ENCODE measurements at regions not wholly inside any gene's neighbourhood (a gene's known extent, or its start where the extent isn't known, plus 50 kb on each side); places are given as distances from the start of the nearest gene placed in this dataset.

DNA sequence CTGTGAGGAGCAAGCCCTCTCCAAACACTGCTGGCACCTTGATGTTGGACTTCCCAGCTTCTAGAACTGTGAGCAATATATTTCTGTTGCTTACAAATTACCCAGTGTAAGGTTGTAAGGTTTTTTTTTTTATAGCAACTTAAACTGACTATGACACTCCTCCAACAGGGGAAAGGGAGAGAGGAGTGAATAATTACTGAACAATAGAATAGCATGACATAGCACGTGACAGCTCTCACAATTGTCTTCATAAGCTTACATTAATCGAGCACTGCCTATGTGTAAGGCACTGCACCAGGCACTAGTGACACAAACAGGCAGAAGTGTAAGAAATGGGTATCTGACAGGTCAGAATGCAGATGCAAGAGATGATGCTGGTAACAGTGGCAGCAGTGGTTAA, 136.9 kb downstream of the FAT3 start:
- CTCF ChIA-PET, result interaction anchor here (1.0 to 1.4 kb wide), 2 partner anchors 15 to 20 kb away, joined by 3 to 5 read pairs; no protein-coding TSS in a partner anchor
- no peak for DNase-seq (ENCODE audit: extremely low spot score)
- POLR2A ChIA-PET, result no interaction called here
- TF ChIP-seq, protein P1, sequence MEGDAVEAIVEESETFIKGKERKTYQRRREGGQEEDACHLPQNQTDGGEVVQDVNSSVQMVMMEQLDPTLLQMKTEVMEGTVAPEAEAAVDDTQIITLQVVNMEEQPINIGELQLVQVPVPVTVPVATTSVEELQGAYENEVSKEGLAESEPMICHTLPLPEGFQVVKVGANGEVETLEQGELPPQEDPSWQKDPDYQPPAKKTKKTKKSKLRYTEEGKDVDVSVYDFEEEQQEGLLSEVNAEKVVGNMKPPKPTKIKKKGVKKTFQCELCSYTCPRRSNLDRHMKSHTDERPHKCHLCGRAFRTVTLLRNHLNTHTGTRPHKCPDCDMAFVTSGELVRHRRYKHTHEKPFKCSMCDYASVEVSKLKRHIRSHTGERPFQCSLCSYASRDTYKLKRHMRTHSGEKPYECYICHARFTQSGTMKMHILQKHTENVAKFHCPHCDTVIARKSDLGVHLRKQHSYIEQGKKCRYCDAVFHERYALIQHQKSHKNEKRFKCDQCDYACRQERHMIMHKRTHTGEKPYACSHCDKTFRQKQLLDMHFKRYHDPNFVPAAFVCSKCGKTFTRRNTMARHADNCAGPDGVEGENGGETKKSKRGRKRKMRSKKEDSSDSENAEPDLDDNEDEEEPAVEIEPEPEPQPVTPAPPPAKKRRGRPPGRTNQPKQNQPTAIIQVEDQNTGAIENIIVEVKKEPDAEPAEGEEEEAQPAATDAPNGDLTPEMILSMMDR (IDR thresholded peaks at IDR 0.05; ENCODE audit: control extremely low read depth, extremely low read depth, low read depth, missing control alignments), result no peak

DNA sequence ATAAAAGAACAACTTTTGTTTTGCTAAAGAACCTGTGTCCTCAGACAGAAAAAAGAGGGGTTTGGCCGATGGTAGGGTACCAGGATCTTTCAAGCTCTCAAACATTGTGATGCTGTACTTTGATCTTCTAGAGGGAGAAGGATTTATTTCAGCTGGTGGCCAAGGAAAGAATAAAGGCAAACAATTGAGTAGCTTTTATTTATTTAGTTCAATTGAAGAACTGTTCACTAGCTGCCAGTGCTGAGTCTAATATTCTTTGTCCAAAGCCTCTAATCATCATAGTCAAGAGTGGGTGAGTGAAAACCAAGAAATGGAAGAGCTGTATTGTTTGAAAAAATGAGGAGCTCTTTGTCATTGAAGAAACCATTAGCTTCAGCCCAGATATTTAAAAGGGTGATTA, 138.4 kb downstream of the FAT3 start:
- POLR2A ChIA-PET, result no interaction called here
- TF ChIP-seq, protein P1 (IDR thresholded peaks at IDR 0.05; ENCODE audit: control extremely low read depth, extremely low read depth, low read depth, missing control alignments), result no peak
- no peak for DNase-seq (ENCODE audit: extremely low spot score)
- CTCF ChIA-PET, result interaction anchor here (1.2 kb wide), 1 partner anchor 14 kb away, joined by 4 read pairs; no protein-coding TSS in a partner anchor

DNA sequence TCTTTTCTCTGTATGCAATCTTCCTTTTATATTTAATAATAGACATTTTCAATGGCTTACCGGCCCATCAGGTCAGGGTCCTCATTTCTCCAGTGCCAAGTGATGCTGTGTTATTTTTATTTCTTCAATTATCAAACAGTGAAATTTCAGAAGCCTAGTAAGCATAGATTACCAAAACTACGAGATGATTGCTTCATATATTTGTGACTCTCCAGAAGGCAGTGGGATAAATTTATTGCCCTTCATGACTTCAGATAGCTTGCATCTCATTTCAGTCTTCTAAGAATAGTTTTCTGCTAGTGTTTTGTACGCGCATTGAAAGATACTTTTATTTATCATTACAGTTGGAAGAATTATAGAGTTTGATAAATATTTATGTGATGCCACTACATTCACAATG, 139.6 kb downstream of the FAT3 start:
- TF ChIP-seq, protein P1 (IDR thresholded peaks at IDR 0.05; ENCODE audit: control extremely low read depth, extremely low read depth, low read depth, missing control alignments), result no peak
- ChIA-PET POLR2A (no interaction called here), CTCF (interaction anchor here (2.0 kb wide), 1 partner anchor 11 kb away, joined by 7 read pairs; no protein-coding TSS in a partner anchor)
- no peak for DNase-seq (ENCODE audit: extremely low spot score)

DNA sequence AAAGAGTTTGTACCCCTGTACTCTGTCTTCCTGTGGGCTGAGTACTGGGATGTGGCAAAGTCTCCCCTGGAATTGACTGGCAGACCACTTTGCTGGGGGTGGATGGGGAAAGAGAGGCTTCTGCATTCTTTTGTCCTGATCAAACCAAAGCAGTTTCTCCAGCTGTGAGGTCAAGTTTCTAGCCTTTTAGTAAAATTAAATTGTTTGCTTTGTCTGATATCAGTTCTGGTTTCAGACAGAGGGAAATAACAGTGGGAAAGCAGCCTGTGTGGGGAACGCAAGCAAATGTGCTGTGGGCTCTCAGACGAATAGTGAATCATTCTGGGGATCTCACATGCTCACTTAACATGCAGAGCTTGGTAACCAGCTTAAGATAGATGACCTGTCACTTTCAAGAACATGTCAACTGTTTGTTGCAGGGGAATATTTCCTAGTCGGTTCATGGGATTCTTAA, 151.6 kb downstream of the FAT3 start:
- DNase-seq (ENCODE audit: extremely low spot score), result no peak
- TF ChIP-seq, protein P1 (IDR thresholded peaks at IDR 0.05; ENCODE audit: control extremely low read depth, extremely low read depth, low read depth, missing control alignments), result no peak
- POLR2A ChIA-PET, result no interaction called here
- CTCF ChIA-PET, result interaction anchor here (1.4 to 2.8 kb wide), 3 partner anchors 8 to 21 kb away, joined by 4 to 7 read pairs (median 6); no protein-coding TSS in a partner anchor

DNA sequence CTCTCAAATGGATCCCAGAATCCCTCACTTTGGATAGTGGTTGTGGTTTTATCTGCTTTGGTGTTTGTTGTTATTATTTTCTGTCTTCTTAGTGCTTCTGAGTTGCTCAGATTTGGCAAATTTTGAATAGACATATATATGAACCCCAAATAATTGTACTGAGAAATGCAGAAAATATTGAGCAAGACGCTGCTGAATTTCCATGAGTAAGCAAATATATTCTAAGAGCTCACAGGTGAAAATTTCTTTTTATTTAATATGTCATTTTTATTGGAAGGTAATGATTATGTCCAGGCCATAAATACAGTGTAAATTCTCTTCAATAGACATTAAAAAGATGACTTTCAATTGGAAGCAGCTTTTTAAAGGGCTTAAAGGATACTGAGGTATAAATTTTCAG, 152.1 kb downstream of the FAT3 start:
- TF ChIP-seq, protein P1 (IDR thresholded peaks at IDR 0.05; ENCODE audit: control extremely low read depth, extremely low read depth, low read depth, missing control alignments), result no peak
- ChIA-PET POLR2A (no interaction called here), CTCF (interaction anchor here (0.8 to 2.8 kb wide), 4 partner anchors 8 to 20 kb away, joined by 3 to 7 read pairs (median 5); no protein-coding TSS in a partner anchor)
- DNase-seq (ENCODE audit: extremely low spot score), result no peak

DNA sequence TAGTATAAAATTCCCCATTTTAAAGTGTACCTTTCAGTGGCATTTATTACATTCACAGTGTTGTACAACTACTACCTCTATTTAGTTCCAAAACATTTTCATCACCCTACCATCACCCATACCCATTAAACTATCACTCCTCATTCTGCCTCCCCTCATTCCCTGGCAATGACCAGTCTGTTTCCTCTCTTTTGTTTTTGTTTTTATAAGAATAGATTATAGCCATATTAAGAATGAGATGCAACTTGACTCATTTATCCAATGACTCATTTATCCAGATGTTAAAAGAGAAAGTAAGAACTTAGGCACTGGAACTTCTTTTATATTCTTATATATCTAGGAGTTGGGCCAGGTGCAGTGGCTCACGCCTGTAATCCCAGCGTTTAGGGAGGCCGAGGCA, 156.3 kb downstream of the FAT3 start:
- TF ChIP-seq, protein P1 (IDR thresholded peaks at IDR 0.05; ENCODE audit: control extremely low read depth, extremely low read depth, low read depth, missing control alignments), result no peak
- ChIA-PET CTCF (interaction anchor here (1.3 kb wide), 1 partner anchor 35 kb away, joined by 4 read pairs; no protein-coding TSS in a partner anchor), POLR2A (no interaction called here)
- no peak for DNase-seq (ENCODE audit: extremely low spot score)
